Kidney (tissue), 13 donors: ENCODE measurements at regions not wholly inside any gene's neighbourhood (a gene's known extent, or its start where the extent isn't known, plus 50 kb on each side); places are given as distances from the start of the nearest gene placed in this dataset.

ENCODE experiments used
- DNase-seq, 5 donors: peaks; one replicate each; pipeline ENCODE4 v3.0.0-alpha.2; 2013 to 2020
- FAIRE-seq: peaks from 2 replicates; lab custom pipeline; 2012; peaks lifted over from hg19 to GRCh38; lab: Jason Lieb, UNC
- H3K27ac ChIP-seq, 2 donors: one replicate each; pipeline ENCODE4 v1.7.0; 2013; ENCODE audit warnings: low read depth in 2 of 2, low read length in 2 of 2, inconsistent platforms in 1 of 2
- H3K27me3 ChIP-seq: one replicate; pipeline ENCODE4 v1.7.1; 2013; ENCODE audit warnings: low read length, inconsistent platforms; ENCODE audit not compliant: control insufficient read depth, insufficient read depth
- H3K36me3 ChIP-seq, 3 donors: one replicate each; pipeline versions ENCODE4 v1.7.0 to v1.7.1; 2013; ENCODE audit warnings: low read length in 3 of 3, control low read depth in 1 of 3, inconsistent platforms in 1 of 3; ENCODE audit not compliant: insufficient read depth in 3 of 3, control insufficient read depth in 2 of 3
- H3K4me1 ChIP-seq, 3 donors: one replicate each; pipeline versions ENCODE4 v1.7.0 to v1.7.1; 2013; ENCODE audit warnings: low read length in 3 of 3, inconsistent platforms in 1 of 3, low read depth in 1 of 3; ENCODE audit not compliant: control insufficient read depth in 2 of 3, insufficient read depth in 2 of 3
- H3K4me3 ChIP-seq, 3 donors: one replicate each; pipeline versions ENCODE4 v1.7.0 to v1.8.1; 2013; ENCODE audit warnings: low read length in 3 of 3, control low read depth in 1 of 3, inconsistent platforms in 1 of 3
- H3K9ac ChIP-seq, 3 donors: one replicate each; pipeline versions ENCODE4 v1.7.0 to v1.7.1; 2013; ENCODE audit warnings: low read length in 3 of 3, control low read depth in 1 of 3, inconsistent platforms in 1 of 3
- H3K9me3 ChIP-seq, 3 donors: one replicate each; pipeline versions ENCODE4 v1.7.0 to v1.7.1; 2013; ENCODE audit warnings: low read length in 3 of 3, control low read depth in 1 of 3, inconsistent platforms in 1 of 3; ENCODE audit not compliant: control insufficient read depth in 2 of 3, insufficient read depth in 1 of 3
- intact Hi-C: fragments of 100-400 bp; cut with DNase I; formaldehyde crosslinking; loops from one replicate; pipeline ENCODE4 v1.11.1; 2022
- TF ChIP-seq, protein P1 (sequence below): IDR thresholded peaks from 3 replicates; pipeline ENCODE4 v1.5.1; 2012; ENCODE audit warnings: mild to moderate bottlenecking, moderate library complexity, borderline replicate concordance; ENCODE audit not compliant: insufficient read depth; ENCODE audit errors: extremely low read depth
- donor health status: control.
- donor health status: control.
- donor health status: control.
- donor health status: control.
- donor health status: control.
- donor health status: DM: yes; HTN: yes; CAD: no.
- donor health status: Normal renal cell carcinoma (clear cell type).

DNA sequence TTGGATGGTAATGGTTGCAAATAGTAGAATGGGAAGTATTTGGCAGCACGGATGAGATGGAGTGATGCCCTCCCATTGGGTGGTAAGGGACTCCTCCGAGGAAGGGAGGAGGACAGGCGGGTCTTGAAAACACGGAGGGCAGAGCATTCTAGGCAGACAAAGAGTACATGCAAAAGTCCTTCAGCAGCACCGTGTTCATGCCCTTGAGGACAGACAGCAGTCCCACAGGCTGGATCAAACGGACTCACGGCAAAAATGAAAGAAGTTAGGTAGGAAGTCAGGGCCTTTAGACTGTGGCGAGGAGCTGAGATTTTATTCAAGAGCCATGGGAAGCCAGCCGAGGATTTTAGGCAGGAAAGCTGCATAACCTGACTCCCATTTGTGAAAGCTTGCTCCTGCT, 253.9 kb downstream of the RHOU start:
- no peaks in the 10 kb centered on the region for H3K9me3 ChIP-seq
- no peak overlapping the region for H3K27ac ChIP-seq
- H3K4me1 ChIP-seq = peaks cover 0 to 11% (median 10%) of the 10 kb centered on the region in 3 donors
- no peaks in the 10 kb centered on the region for H3K36me3 ChIP-seq
- TF ChIP-seq, protein P1, sequence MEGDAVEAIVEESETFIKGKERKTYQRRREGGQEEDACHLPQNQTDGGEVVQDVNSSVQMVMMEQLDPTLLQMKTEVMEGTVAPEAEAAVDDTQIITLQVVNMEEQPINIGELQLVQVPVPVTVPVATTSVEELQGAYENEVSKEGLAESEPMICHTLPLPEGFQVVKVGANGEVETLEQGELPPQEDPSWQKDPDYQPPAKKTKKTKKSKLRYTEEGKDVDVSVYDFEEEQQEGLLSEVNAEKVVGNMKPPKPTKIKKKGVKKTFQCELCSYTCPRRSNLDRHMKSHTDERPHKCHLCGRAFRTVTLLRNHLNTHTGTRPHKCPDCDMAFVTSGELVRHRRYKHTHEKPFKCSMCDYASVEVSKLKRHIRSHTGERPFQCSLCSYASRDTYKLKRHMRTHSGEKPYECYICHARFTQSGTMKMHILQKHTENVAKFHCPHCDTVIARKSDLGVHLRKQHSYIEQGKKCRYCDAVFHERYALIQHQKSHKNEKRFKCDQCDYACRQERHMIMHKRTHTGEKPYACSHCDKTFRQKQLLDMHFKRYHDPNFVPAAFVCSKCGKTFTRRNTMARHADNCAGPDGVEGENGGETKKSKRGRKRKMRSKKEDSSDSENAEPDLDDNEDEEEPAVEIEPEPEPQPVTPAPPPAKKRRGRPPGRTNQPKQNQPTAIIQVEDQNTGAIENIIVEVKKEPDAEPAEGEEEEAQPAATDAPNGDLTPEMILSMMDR = no peak
- DNase-seq = no peak
- H3K27me3 ChIP-seq = no peaks in the 10 kb centered on the region
- no peak overlapping the region for H3K4me3 ChIP-seq
- no peak overlapping the region for H3K9ac ChIP-seq
- intact Hi-C loops = no loop called here
- no peak for FAIRE-seq

DNA sequence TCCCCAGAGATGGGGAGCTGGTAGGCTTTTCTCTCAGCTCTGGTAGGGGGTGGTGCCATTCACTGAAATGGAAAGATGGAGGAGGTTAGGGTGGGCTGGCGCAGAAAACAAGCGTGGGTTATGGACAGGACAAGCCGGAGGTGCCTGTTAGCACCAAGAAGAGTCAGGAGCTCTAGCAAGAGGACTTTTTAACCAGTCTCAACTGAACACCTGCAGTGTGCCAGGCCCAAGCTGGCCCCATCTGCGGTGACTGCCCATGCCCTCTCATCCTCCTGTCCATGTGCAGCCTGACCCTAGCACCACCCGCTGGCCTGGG, 254.4 kb downstream of the RHOU start:
- DNase-seq (no peak), FAIRE-seq (no peak)
- Histone ChIP-seq H3K4me3 (no peak overlapping the region), H3K4me1 (peaks cover 0 to 11% (median 10%) of the 10 kb centered on the region in 3 donors), H3K36me3 (no peaks in the 10 kb centered on the region), H3K27me3 (no peaks in the 10 kb centered on the region), H3K9ac (no peak overlapping the region), H3K9me3 (no peaks in the 10 kb centered on the region), H3K27ac (no peak overlapping the region)
- TF ChIP-seq, protein P1 = no peak
- intact Hi-C loops = no loop called here

DNA sequence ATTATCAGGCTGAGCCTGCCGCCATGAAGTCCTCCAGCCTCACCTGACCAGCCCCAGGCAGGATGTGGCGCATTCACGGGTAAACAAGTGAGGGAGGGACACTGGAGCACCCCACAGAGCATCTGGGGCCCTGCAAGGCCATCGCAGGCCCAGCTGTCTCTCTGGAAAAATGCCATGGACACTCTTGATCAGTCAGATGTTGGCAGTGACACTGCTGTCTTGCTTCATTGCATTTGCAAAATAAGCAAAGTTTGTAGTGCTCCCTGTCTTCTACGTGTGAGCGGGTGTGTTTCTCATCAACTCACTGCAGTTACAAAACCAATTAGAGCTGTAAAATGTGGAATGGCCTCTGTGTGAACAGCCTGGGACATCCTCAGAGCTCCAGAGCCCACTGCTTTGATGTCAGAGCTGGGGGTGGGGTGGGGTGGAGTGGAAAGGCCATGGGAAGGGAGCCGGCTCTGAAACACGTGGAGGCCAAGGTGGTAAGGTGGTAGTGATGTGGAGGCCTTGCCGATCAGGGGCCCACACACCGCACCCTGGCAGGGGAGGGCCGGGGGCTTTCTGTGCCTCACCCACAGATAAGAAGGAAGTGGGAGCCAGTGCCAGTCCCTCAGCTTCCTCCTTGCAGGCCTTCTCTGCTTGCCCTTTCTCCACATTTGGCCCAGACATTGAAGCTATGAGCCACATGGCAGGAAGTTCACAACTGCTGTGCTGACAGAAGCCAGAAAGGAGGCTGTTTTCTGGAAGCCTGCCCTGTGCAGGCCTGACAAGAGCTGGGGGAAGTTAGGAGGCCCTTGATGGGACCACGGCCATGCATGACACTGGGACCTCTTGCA, 254.9 kb downstream of the RHOU start:
- peak overlapping the region in 1 of 2 donors; percentile 49 for H3K27ac ChIP-seq
- TF ChIP-seq, protein P1 = no peak
- DNase-seq = peak; percentile 55 to 89 (median 79)
- FAIRE-seq = no peak
- no peaks in the 10 kb centered on the region for H3K27me3 ChIP-seq
- peaks cover 0 to 11% (median 10%) of the 10 kb centered on the region in 3 donors for H3K4me1 ChIP-seq
- no peaks in the 10 kb centered on the region for H3K9me3 ChIP-seq
- H3K9ac ChIP-seq = no peak overlapping the region
- H3K4me3 ChIP-seq = no peak overlapping the region
- intact Hi-C loops = no loop called here
- no peaks in the 10 kb centered on the region for H3K36me3 ChIP-seq
